NCI-H460 (cell line): ENCODE measurements at regions not wholly inside any gene's neighbourhood (a gene's known extent, or its start where the extent isn't known, plus 50 kb on each side); places are given as distances from the start of the nearest gene placed in this dataset.
A peak's percentile ranks its signal among the peaks of the same experiment; 100 is the strongest.

Experiments used
- DNase-seq: peaks from one replicate; pipeline ENCODE4 v3.0.0-alpha.2; 2016; ENCODE audit warnings: low read depth; ENCODE audit errors: extremely low read depth

- DNase-seq = no peak
Measured at GRCh38 chr10:104574838-104575237, 66.3 kb upstream of the SORCS3 start.

GRCh38 chr10:104576611-104577010, 64.5 kb upstream of the SORCS3 start:
- DNase-seq = no peak

GRCh38 chr10:104577163-104577562, 63.9 kb upstream of the SORCS3 start:
- DNase-seq = no peak

- DNase-seq = peak; percentile 47
Measured at GRCh38 chr10:104577861-104578521, 63.1 kb upstream of the SORCS3 start.

GRCh38 chr10:104578671-104579070, 62.4 kb upstream of the SORCS3 start:
- no peak for DNase-seq

- no peak for DNase-seq
Measured at GRCh38 chr10:104579136-104579535, 62.0 kb upstream of the SORCS3 start.

GRCh38 chr10:104580321-104580720, 60.8 kb upstream of the SORCS3 start:
- peak; percentile 30 for DNase-seq

GRCh38 chr10:104580774-104581675, 60.1 kb upstream of the SORCS3 start:
- DNase-seq = peak; percentile 75

GRCh38 chr10:104581884-104582601, 59.0 kb upstream of the SORCS3 start:
- DNase-seq = no peak

GRCh38 chr10:104582602-104582951, 58.5 kb upstream of the SORCS3 start:
- no peak for DNase-seq

GRCh38 chr10:104582966-104583365, 58.1 kb upstream of the SORCS3 start:
- no peak for DNase-seq

GRCh38 chr10:104584541-104584940, 56.5 kb upstream of the SORCS3 start:
- DNase-seq = no peak

GRCh38 chr10:104587751-104588150, 53.3 kb upstream of the SORCS3 start:
- no peak for DNase-seq

GRCh38 chr10:104589431-104589830, 51.7 kb upstream of the SORCS3 start:
- no peak for DNase-seq

GRCh38 chr10:104589871-104590270, 51.2 kb upstream of the SORCS3 start:
- DNase-seq = no peak
